ENCODE measurements at regions not wholly inside any gene's neighbourhood (a gene's known extent, or its start where the extent isn't known, plus 50 kb on each side); places are given as distances from the start of the nearest gene placed in this dataset.

GRCh38 chr7:13179011-13179582, 491.7 kb downstream of the ARL4A start:
- TF ChIP-seq RAD21 (IDR thresholded peaks at IDR 0.05; ENCODE audit: low read depth) (peak; percentile 36), EGR1 (IDR thresholded peaks at IDR 0.05) (no peak), CEBPB (IDR thresholded peaks at IDR 0.05) (no peak)

GRCh38 chr7:13179775-13180523, 492.5 kb downstream of the ARL4A start:
- TF ChIP-seq YY1 (IDR thresholded peaks at IDR 0.05; ENCODE audit: low read depth) = no peak
- no peak for TF ChIP-seq TAF1 (IDR thresholded peaks at IDR 0.05; ENCODE audit: low read depth)
- no peak for TF ChIP-seq NFIC (IDR thresholded peaks at IDR 0.05)
- TF ChIP-seq TCF12 (IDR thresholded peaks at IDR 0.05; ENCODE audit: low read depth) = no peak
- TF ChIP-seq MAX (IDR thresholded peaks at IDR 0.05) = no peak
- TF ChIP-seq EP300 (IDR thresholded peaks at IDR 0.05; ENCODE audit: borderline replicate concordance) = no peak
- TF ChIP-seq ZBTB7A (IDR thresholded peaks at IDR 0.05; ENCODE audit: low read depth) = no peak
- TF ChIP-seq CREB1 (IDR thresholded peaks at IDR 0.05; ENCODE audit: low read depth) = no peak
- no peak for TF ChIP-seq USF1 (IDR thresholded peaks at IDR 0.05)
- TF ChIP-seq RAD21 (IDR thresholded peaks at IDR 0.05; ENCODE audit: low read depth) = no peak

GRCh38 chr7:13181216-13181615, 493.8 kb downstream of the ARL4A start:
- no peak for TF ChIP-seq TCF12 (IDR thresholded peaks at IDR 0.05; ENCODE audit: low read depth)
- no peak for TF ChIP-seq NFIC (IDR thresholded peaks at IDR 0.05)
- TF ChIP-seq TAF1 (IDR thresholded peaks at IDR 0.05; ENCODE audit: low read depth) = no peak

GRCh38 chr7:13185139-13185538, 497.7 kb downstream of the ARL4A start:
- TF ChIP-seq EGR1 (IDR thresholded peaks at IDR 0.05) (no peak), USF1 (IDR thresholded peaks at IDR 0.05) (no peak), CEBPB (IDR thresholded peaks at IDR 0.05) (no peak), MAX (IDR thresholded peaks at IDR 0.05) (no peak), TCF12 (IDR thresholded peaks at IDR 0.05; ENCODE audit: low read depth) (no peak)

- no peak for TF ChIP-seq CREB1 (IDR thresholded peaks at IDR 0.05; ENCODE audit: low read depth)
- TF ChIP-seq FOXM1 (IDR thresholded peaks at IDR 0.05; ENCODE audit: borderline replicate concordance, low read depth) = no peak
- TF ChIP-seq ZBTB7A (IDR thresholded peaks at IDR 0.05; ENCODE audit: low read depth) = no peak
- TF ChIP-seq EP300 (IDR thresholded peaks at IDR 0.05; ENCODE audit: borderline replicate concordance) = no peak
- TF ChIP-seq NFIC (IDR thresholded peaks at IDR 0.05) = no peak
- no peak for TF ChIP-seq CEBPB (IDR thresholded peaks at IDR 0.05)
- no peak for TF ChIP-seq TCF12 (IDR thresholded peaks at IDR 0.05; ENCODE audit: low read depth)
- TF ChIP-seq RAD21 (IDR thresholded peaks at IDR 0.05; ENCODE audit: low read depth) = no peak
- TF ChIP-seq TEAD4 (IDR thresholded peaks at IDR 0.05) = no peak
- TF ChIP-seq EGR1 (IDR thresholded peaks at IDR 0.05) = no peak
- no peak for TF ChIP-seq YY1 (IDR thresholded peaks at IDR 0.05; ENCODE audit: low read depth)
- TF ChIP-seq REST (IDR thresholded peaks at IDR 0.05; ENCODE audit: low read depth) = no peak
- TF ChIP-seq MAX (IDR thresholded peaks at IDR 0.05) = no peak
- no peak for TF ChIP-seq USF1 (IDR thresholded peaks at IDR 0.05)
Observed at GRCh38 chr7:13188236-13188805, 500.9 kb downstream of the ARL4A start.

GRCh38 chr7:13188922-13189321, 501.5 kb downstream of the ARL4A start:
- TF ChIP-seq TEAD4 (IDR thresholded peaks at IDR 0.05) (no peak), EGR1 (IDR thresholded peaks at IDR 0.05) (no peak), FOXM1 (IDR thresholded peaks at IDR 0.05; ENCODE audit: borderline replicate concordance, low read depth) (no peak), USF1 (IDR thresholded peaks at IDR 0.05) (no peak), NFIC (IDR thresholded peaks at IDR 0.05) (no peak), YY1 (IDR thresholded peaks at IDR 0.05; ENCODE audit: low read depth) (no peak), TCF12 (IDR thresholded peaks at IDR 0.05; ENCODE audit: low read depth) (no peak), MAX (IDR thresholded peaks at IDR 0.05) (no peak), RAD21 (IDR thresholded peaks at IDR 0.05; ENCODE audit: low read depth) (no peak), ZBTB7A (IDR thresholded peaks at IDR 0.05; ENCODE audit: low read depth) (no peak), CEBPB (IDR thresholded peaks at IDR 0.05) (no peak), CREB1 (IDR thresholded peaks at IDR 0.05; ENCODE audit: low read depth) (no peak), TAF1 (IDR thresholded peaks at IDR 0.05; ENCODE audit: low read depth) (no peak), EP300 (IDR thresholded peaks at IDR 0.05; ENCODE audit: borderline replicate concordance) (no peak), REST (IDR thresholded peaks at IDR 0.05; ENCODE audit: low read depth) (no peak)
